ENCODE measurements at regions not wholly inside any gene's neighbourhood (a gene's known extent, or its start where the extent isn't known, plus 50 kb on each side); places are given as distances from the start of the nearest gene placed in this dataset.

GRCh38 chr1:115419571-115419970 lies 81.5 kb upstream of the NGF start:
- TF ChIP-seq, protein P1, sequence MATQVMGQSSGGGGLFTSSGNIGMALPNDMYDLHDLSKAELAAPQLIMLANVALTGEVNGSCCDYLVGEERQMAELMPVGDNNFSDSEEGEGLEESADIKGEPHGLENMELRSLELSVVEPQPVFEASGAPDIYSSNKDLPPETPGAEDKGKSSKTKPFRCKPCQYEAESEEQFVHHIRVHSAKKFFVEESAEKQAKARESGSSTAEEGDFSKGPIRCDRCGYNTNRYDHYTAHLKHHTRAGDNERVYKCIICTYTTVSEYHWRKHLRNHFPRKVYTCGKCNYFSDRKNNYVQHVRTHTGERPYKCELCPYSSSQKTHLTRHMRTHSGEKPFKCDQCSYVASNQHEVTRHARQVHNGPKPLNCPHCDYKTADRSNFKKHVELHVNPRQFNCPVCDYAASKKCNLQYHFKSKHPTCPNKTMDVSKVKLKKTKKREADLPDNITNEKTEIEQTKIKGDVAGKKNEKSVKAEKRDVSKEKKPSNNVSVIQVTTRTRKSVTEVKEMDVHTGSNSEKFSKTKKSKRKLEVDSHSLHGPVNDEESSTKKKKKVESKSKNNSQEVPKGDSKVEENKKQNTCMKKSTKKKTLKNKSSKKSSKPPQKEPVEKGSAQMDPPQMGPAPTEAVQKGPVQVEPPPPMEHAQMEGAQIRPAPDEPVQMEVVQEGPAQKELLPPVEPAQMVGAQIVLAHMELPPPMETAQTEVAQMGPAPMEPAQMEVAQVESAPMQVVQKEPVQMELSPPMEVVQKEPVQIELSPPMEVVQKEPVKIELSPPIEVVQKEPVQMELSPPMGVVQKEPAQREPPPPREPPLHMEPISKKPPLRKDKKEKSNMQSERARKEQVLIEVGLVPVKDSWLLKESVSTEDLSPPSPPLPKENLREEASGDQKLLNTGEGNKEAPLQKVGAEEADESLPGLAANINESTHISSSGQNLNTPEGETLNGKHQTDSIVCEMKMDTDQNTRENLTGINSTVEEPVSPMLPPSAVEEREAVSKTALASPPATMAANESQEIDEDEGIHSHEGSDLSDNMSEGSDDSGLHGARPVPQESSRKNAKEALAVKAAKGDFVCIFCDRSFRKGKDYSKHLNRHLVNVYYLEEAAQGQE (tag by site-specific recombination; IDR thresholded peaks at IDR 0.05) = no peak
- TF ChIP-seq KLF10 (tag by site-specific recombination; IDR thresholded peaks at IDR 0.05) (no peak), ZNF747 (tag by site-specific recombination; IDR thresholded peaks at IDR 0.05) (no peak), ZNF660 (tag by site-specific recombination; IDR thresholded peaks at IDR 0.05) (no peak), KLF7 (tag by site-specific recombination; IDR thresholded peaks at IDR 0.05; ENCODE audit: borderline replicate concordance) (no peak), ZNF585B (tag by site-specific recombination; IDR thresholded peaks at IDR 0.05) (no peak), ZNF558 (tag by site-specific recombination; IDR thresholded peaks at IDR 0.05) (no peak), ZNF248 (tag by site-specific recombination; IDR thresholded peaks at IDR 0.05) (no peak), ZNF785 (tag by site-specific recombination; IDR thresholded peaks at IDR 0.05) (no peak)
- TF ChIP-seq, protein P2, sequence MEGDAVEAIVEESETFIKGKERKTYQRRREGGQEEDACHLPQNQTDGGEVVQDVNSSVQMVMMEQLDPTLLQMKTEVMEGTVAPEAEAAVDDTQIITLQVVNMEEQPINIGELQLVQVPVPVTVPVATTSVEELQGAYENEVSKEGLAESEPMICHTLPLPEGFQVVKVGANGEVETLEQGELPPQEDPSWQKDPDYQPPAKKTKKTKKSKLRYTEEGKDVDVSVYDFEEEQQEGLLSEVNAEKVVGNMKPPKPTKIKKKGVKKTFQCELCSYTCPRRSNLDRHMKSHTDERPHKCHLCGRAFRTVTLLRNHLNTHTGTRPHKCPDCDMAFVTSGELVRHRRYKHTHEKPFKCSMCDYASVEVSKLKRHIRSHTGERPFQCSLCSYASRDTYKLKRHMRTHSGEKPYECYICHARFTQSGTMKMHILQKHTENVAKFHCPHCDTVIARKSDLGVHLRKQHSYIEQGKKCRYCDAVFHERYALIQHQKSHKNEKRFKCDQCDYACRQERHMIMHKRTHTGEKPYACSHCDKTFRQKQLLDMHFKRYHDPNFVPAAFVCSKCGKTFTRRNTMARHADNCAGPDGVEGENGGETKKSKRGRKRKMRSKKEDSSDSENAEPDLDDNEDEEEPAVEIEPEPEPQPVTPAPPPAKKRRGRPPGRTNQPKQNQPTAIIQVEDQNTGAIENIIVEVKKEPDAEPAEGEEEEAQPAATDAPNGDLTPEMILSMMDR (tag by site-specific recombination; IDR thresholded peaks at IDR 0.05) = no peak
